GM12878 (cell line): ENCODE measurements at regions not wholly inside any gene's neighbourhood (a gene's known extent, or its start where the extent isn't known, plus 50 kb on each side); places are given as distances from the start of the nearest gene placed in this dataset.

ENCODE experiments used
- ATAC-seq: fragments of 200-7000 bp; cut with Tn5 transposase; 3 replicates; pipeline ENCODE4 v1.9.1; 2020; ENCODE audit warnings: mild to moderate bottlenecking, moderate library complexity
- BruUV-seq: library from RNA; stranded (reverse); fragments of 400-500 nt; replicated peaks from 2 replicates; lab custom pipeline; 2021; lab: Mats Ljungman, UMichigan
- CTCF ChIA-PET: fragments of 300-600 bp; sonication (Branson Sonifier 250); formaldehyde crosslinking; extraction: SDS; loops from one replicate; lab custom pipeline; 2021; ENCODE audit warnings: inconsistent platforms; lab: Yijun Ruan, JAX
- POLR2A ChIA-PET: fragments of 350-600 bp; formaldehyde crosslinking; extraction: SDS; loops from one replicate; lab custom pipeline; 2021; ENCODE audit warnings: inconsistent platforms; lab: Charles Lee
- RAD21 ChIA-PET: fragments of 300-600 bp; sonication (Branson Sonifier 250); formaldehyde crosslinking; loops from one replicate; lab custom pipeline; 2023; ENCODE audit warnings: antibody characterized with exemption; ENCODE audit not compliant: unreplicated experiment; lab: Charles Lee
- SMC1A ChIA-PET: fragments of 300-600 bp; sonication (Branson Sonifier 250); formaldehyde crosslinking; loops from one replicate; lab custom pipeline; 2023; ENCODE audit not compliant: unreplicated experiment, uncharacterized antibody; lab: Charles Lee
- DNase-seq: peaks from one replicate; pipeline ENCODE4 v3.0.0-alpha.2; 2011; ENCODE audit warnings: low read depth, low spot score
- FAIRE-seq: peaks from 3 replicates; lab custom pipeline; 2011; peaks lifted over from hg19 to GRCh38; lab: Jason Lieb, UNC
- H2AFZ ChIP-seq: 2 replicates; pipeline ENCODE4 v1.6.0; 2011; ENCODE audit warnings: low read depth, low read length, control low read depth; ENCODE audit not compliant: control insufficient read depth
- H3K27ac ChIP-seq: 2 replicates; pipeline ENCODE4 v1.5.1; 2011; ENCODE audit warnings: control low read depth; ENCODE audit not compliant: control insufficient read depth, insufficient read depth
- H3K27me3 ChIP-seq, 2 experiments: replicated peaks in 1 of 2; 2 replicates each; pipeline versions ENCODE4 v1.6.0 to v1.6.1; 2011; ENCODE audit warnings: low read length in 1 of 2; ENCODE audit not compliant: control insufficient read depth in 2 of 2, insufficient read depth in 2 of 2
- H3K36me3 ChIP-seq, 2 experiments: 2 replicates each; pipeline ENCODE4 v1.5.1; 2011; ENCODE audit warnings: low read length in 1 of 2; ENCODE audit not compliant: control insufficient read depth in 2 of 2, insufficient read depth in 2 of 2
- H3K4me1 ChIP-seq: 2 replicates; pipeline ENCODE4 v1.6.1; 2011; ENCODE audit warnings: mild to moderate bottlenecking, low read length, moderate library complexity, mixed read lengths; ENCODE audit not compliant: control insufficient read depth, insufficient read depth
- H3K4me2 ChIP-seq: 2 replicates; pipeline ENCODE4 v1.6.0; 2011; ENCODE audit warnings: control low read depth; ENCODE audit not compliant: control insufficient read depth, insufficient read depth
- H3K4me3 ChIP-seq: fragments of 200-600 bp; sonication (generic); 2 replicates; pipeline ENCODE4 v1.5.1; 2016
- H3K79me2 ChIP-seq: 2 replicates; pipeline ENCODE4 v1.6.0; 2011; ENCODE audit warnings: low read length; ENCODE audit not compliant: control insufficient read depth, insufficient read depth
- H3K9ac ChIP-seq: 2 replicates; pipeline ENCODE4 v1.8.0; 2011; ENCODE audit warnings: low read length, control low read depth, mixed read lengths; ENCODE audit not compliant: control insufficient read depth, insufficient read depth
- H3K9me3 ChIP-seq: replicated peaks from 3 replicates; pipeline ENCODE4 v1.5.1; 2011; ENCODE audit warnings: mild to moderate bottlenecking, low read length; ENCODE audit not compliant: control insufficient read depth, insufficient read depth
- H4K20me1 ChIP-seq: 2 replicates; pipeline ENCODE4 v1.6.0; 2011; ENCODE audit not compliant: control insufficient read depth, insufficient read depth
- BCL3 ChIP-seq: IDR thresholded peaks from 2 replicates; pipeline ENCODE4 v1.6.1; 2011; ENCODE audit warnings: borderline replicate concordance, low read depth, mild to moderate bottlenecking, moderate library complexity, low read length; ENCODE audit not compliant: insufficient read depth, poor library complexity, severe bottlenecking
- BCLAF1 ChIP-seq: fragments of 450-650 bp; IDR thresholded peaks from 2 replicates; pipeline ENCODE4 v1.6.1; 2017; ENCODE audit warnings: antibody characterized with exemption, mild to moderate bottlenecking, moderate library complexity
- CBFB ChIP-seq: IDR thresholded peaks from 2 replicates; pipeline ENCODE4 v1.6.1; 2016; ENCODE audit warnings: antibody characterized with exemption, low read depth
- CREB1 ChIP-seq: IDR thresholded peaks from 2 replicates; pipeline ENCODE4 v1.6.1; 2012; ENCODE audit warnings: low read depth, mild to moderate bottlenecking, inconsistent platforms
- FOS ChIP-seq: IDR thresholded peaks from 3 replicates; pipeline ENCODE4 v1.6.1; 2011; ENCODE audit warnings: borderline replicate concordance; ENCODE audit not compliant: insufficient read length; ENCODE audit errors: extremely low read depth
- HSF1 ChIP-seq: fragments of 150-350 bp; IDR thresholded peaks from 2 replicates; pipeline ENCODE4 v1.6.1; 2014; ENCODE audit warnings: mild to moderate bottlenecking, low read depth, low read length
- PML ChIP-seq: IDR thresholded peaks from 2 replicates; pipeline ENCODE4 v1.6.1; 2012; ENCODE audit warnings: low read length, inconsistent platforms
- POLR2AphosphoS2 ChIP-seq: IDR thresholded peaks from 2 replicates; pipeline ENCODE4 v1.6.1; 2011; ENCODE audit warnings: low read depth, mild to moderate bottlenecking, low read length, improper control_type of control experiment, moderate library complexity
- RELA ChIP-seq: fragments of 450-650 bp; IDR thresholded peaks from 2 replicates; pipeline ENCODE4 v1.8.0; 2014; ENCODE audit warnings: borderline replicate concordance; ENCODE audit not compliant: partially characterized antibody
- RUNX3 ChIP-seq: IDR thresholded peaks from 2 replicates; pipeline ENCODE4 v1.6.1; 2012; ENCODE audit warnings: low read length, inconsistent platforms
- SMAD5 ChIP-seq: IDR thresholded peaks from 2 replicates; pipeline ENCODE4 v1.6.1; 2016; ENCODE audit warnings: antibody characterized with exemption, low read depth
- TARDBP ChIP-seq: IDR thresholded peaks from 2 replicates; pipeline ENCODE4 v1.6.1; 2016; ENCODE audit warnings: borderline replicate concordance
- ZBED1 ChIP-seq: IDR thresholded peaks from 2 replicates; pipeline ENCODE4 v1.6.1; 2016; ENCODE audit warnings: borderline replicate concordance
- ZNF24 ChIP-seq: fragments of 450-650 bp; IDR thresholded peaks from 2 replicates; pipeline ENCODE4 v1.6.1; 2017; ENCODE audit warnings: antibody characterized with exemption, mild to moderate bottlenecking
- WGBS: methylation state at CpG from one replicate; pipeline ENCODE4 v1.1.6; 2016; ENCODE audit warnings: low lambda C conversion rate; ENCODE audit not compliant: insufficient replicate concordance, insufficient coverage; ENCODE audit errors: missing lambda C conversion rate; 5-methylcytosine and 5-hydroxymethylcytosine counted together
- in situ Hi-C: fragments of 300-500 bp; cut with MboI; formaldehyde crosslinking; loops from 9 replicates; pipeline ENCODE4 v1.14.3; 2018; ENCODE audit warnings: mixed read lengths
- intact Hi-C: fragments of 100-400 bp; cut with micrococcal nuclease; formaldehyde crosslinking; loops from one replicate; pipeline ENCODE4 v1.14.2; 2022; ENCODE audit not compliant: unreplicated experiment

- TF ChIP-seq BCLAF1 (no peak), CREB1 (no peak), CBFB (no peak), HSF1 (no peak), SMAD5 (no peak), POLR2AphosphoS2 (no peak), FOS (no peak)
Observed at GRCh38 chr2:152874955-152875354, 156.5 kb downstream of the ARL6IP6 start (continued).

GRCh38 chr2:152870239-152870638, 151.8 kb downstream of the ARL6IP6 start:
- Histone ChIP-seq H3K27me3 (no peaks in the 10 kb centered on the region), H3K36me3 (no peaks in the 10 kb centered on the region), H3K79me2 (no peaks in the 10 kb centered on the region), H3K4me3 (no peak overlapping the region), H3K9ac (no peak overlapping the region), H3K4me2 (no peak overlapping the region), H3K4me1 (no peaks in the 10 kb centered on the region), H4K20me1 (no peaks in the 10 kb centered on the region), H3K27ac (no peak overlapping the region), H2AFZ (no peak overlapping the region), H3K9me3 (no peaks in the 10 kb centered on the region)
- no peak for FAIRE-seq
- intact Hi-C loops (no loop called here), in situ Hi-C loops (no loop called here)
- BruUV-seq = no TSS peak
- RAD21 ChIA-PET = no interaction called here
- CTCF ChIA-PET = no interaction called here
- no peak for TF ChIP-seq RUNX3
- TF ChIP-seq TARDBP = no peak
- no peak for TF ChIP-seq ZBED1
- TF ChIP-seq PML = no peak
- no peak for TF ChIP-seq ZNF24
- no peak for TF ChIP-seq RELA
- TF ChIP-seq BCL3 = no peak
- no peak for TF ChIP-seq POLR2AphosphoS2
- POLR2A ChIA-PET = no interaction called here
- SMC1A ChIA-PET = no interaction called here
- DNase-seq = no peak
- WGBS = 41% methylated on average over 4 of the region's 4 CpGs
- no peak for ATAC-seq
